ENCODE measurements at regions not wholly inside any gene's neighbourhood (a gene's known extent, or its start where the extent isn't known, plus 50 kb on each side); places are given as distances from the start of the nearest gene placed in this dataset.

GRCh38 chr5:18036531-18036930 lies 402.3 kb downstream of the TAF11L14 start:
- no peak for DNase-seq (ENCODE audit: low read depth in 2 of 2)

- DNase-seq (ENCODE audit: low read depth in 2 of 2): no peak
Observed at GRCh38 chr5:18037718-18038117, 403.5 kb downstream of the TAF11L14 start.

- DNase-seq (ENCODE audit: low read depth in 2 of 2): no peak
Observed at GRCh38 chr5:18043344-18043743, 409.1 kb downstream of the TAF11L14 start.

GRCh38 chr5:18048449-18048848 lies 414.2 kb downstream of the TAF11L14 start:
- no peak for DNase-seq (ENCODE audit: low read depth in 2 of 2)

GRCh38 chr5:18050345-18050744 lies 416.1 kb downstream of the TAF11L14 start:
- DNase-seq (ENCODE audit: low read depth in 2 of 2): no peak

GRCh38 chr5:18050776-18051175 lies 416.5 kb downstream of the TAF11L14 start:
- no peak for DNase-seq (ENCODE audit: low read depth in 2 of 2)

- no peak for DNase-seq (ENCODE audit: low read depth in 2 of 2)
Observed at GRCh38 chr5:18051953-18052352, 417.7 kb downstream of the TAF11L14 start.

- no peak for DNase-seq (ENCODE audit: low read depth in 2 of 2)
Observed at GRCh38 chr5:18052569-18052968, 418.3 kb downstream of the TAF11L14 start.

GRCh38 chr5:18057725-18058124 lies 423.5 kb downstream of the TAF11L14 start:
- no peak for DNase-seq (ENCODE audit: low read depth in 2 of 2)

GRCh38 chr5:18067615-18068014 lies 433.4 kb downstream of the TAF11L14 start:
- no peak for DNase-seq (ENCODE audit: low read depth in 2 of 2)

GRCh38 chr5:18068826-18069225 lies 434.6 kb downstream of the TAF11L14 start:
- no peak for DNase-seq (ENCODE audit: low read depth in 2 of 2)

GRCh38 chr5:18069790-18070189 lies 435.5 kb downstream of the TAF11L14 start:
- DNase-seq (ENCODE audit: low read depth in 2 of 2): no peak

GRCh38 chr5:18072600-18072999 lies 438.3 kb downstream of the TAF11L14 start:
- no peak for DNase-seq (ENCODE audit: low read depth in 2 of 2)

- no peak for DNase-seq (ENCODE audit: low read depth in 2 of 2)
Observed at GRCh38 chr5:18074961-18075360, 440.7 kb downstream of the TAF11L14 start.

- DNase-seq (ENCODE audit: low read depth in 2 of 2): no peak
Observed at GRCh38 chr5:18078157-18078556, 443.9 kb downstream of the TAF11L14 start.

- DNase-seq (ENCODE audit: low read depth in 2 of 2): no peak
Observed at GRCh38 chr5:18079831-18080230, 445.6 kb downstream of the TAF11L14 start.

GRCh38 chr5:18088020-18088579 lies 453.8 kb downstream of the TAF11L14 start:
- DNase-seq (ENCODE audit: low read depth in 2 of 2): no peak

GRCh38 chr5:18090177-18090576 lies 455.9 kb downstream of the TAF11L14 start:
- no peak for DNase-seq (ENCODE audit: low read depth in 2 of 2)

- DNase-seq (ENCODE audit: low read depth in 2 of 2): no peak
Observed at GRCh38 chr5:18091142-18091541, 456.9 kb downstream of the TAF11L14 start.

- no peak for DNase-seq (ENCODE audit: low read depth in 2 of 2)
Observed at GRCh38 chr5:18091758-18092157, 457.5 kb downstream of the TAF11L14 start.

- DNase-seq (ENCODE audit: low read depth in 2 of 2): no peak
Observed at GRCh38 chr5:18095061-18095460, 460.8 kb downstream of the TAF11L14 start.

GRCh38 chr5:18097817-18098216 lies 463.6 kb downstream of the TAF11L14 start:
- no peak for DNase-seq (ENCODE audit: low read depth in 2 of 2)

- no peak for DNase-seq (ENCODE audit: low read depth in 2 of 2)
Observed at GRCh38 chr5:18098691-18099090, 464.4 kb downstream of the TAF11L14 start.

- no peak for DNase-seq (ENCODE audit: low read depth in 2 of 2)
Observed at GRCh38 chr5:18099261-18099660, 465.0 kb downstream of the TAF11L14 start.

Data from fibroblast of skin of left biceps (primary cell).